Fibroblast of lung (primary cell): ENCODE measurements at regions not wholly inside any gene's neighbourhood (a gene's known extent, or its start where the extent isn't known, plus 50 kb on each side); places are given as distances from the start of the nearest gene placed in this dataset.

Experiments
- CTCF ChIP-seq, 2 donors: IDR thresholded peaks in 1 of 2; conservative IDR thresholded peaks in 1 of 2; 1 replicate in 1 of 2; 2 replicates in 1 of 2; pipeline ENCODE4 v1.5.1; 2011 to 2012; ENCODE audit warnings: low read length in 2 of 2, control low read depth in 1 of 2, inconsistent platforms in 1 of 2, low read depth in 1 of 2, mild to moderate bottlenecking in 1 of 2
- EZH2 ChIP-seq: IDR thresholded peaks from 2 replicates; pipeline ENCODE4 v1.5.1; 2012; ENCODE audit warnings: low read length, control low read depth, mild to moderate bottlenecking; ENCODE audit errors: missing control alignments

- TF ChIP-seq CTCF (conservative IDR thresholded peaks at IDR 0.05 in 1 of 2, IDR thresholded peaks at IDR 0.05 in 1 of 2; ENCODE audit: low read depth in 1 of 2, low read length in 2 of 2), result no peak
- no peak for TF ChIP-seq EZH2
Measured at GRCh38 chr4:141338238-141338637, 117.5 kb downstream of the ZNF330 start.
